ENCODE measurements at regions not wholly inside any gene's neighbourhood (a gene's known extent, or its start where the extent isn't known, plus 50 kb on each side); places are given as distances from the start of the nearest gene placed in this dataset.
"Not testable (repeated sequence)": the region's sequence is repeated elsewhere in the genome, so short reads cannot be mapped to it uniquely, and the experiment has no call there.

- no peak for DNase-seq
Observed at GRCh38 chr6:93932175-93932574, 512.8 kb upstream of the EPHA7 start.

GRCh38 chr6:93927731-93928130 lies 508.4 kb upstream of the EPHA7 start:
- no peak for DNase-seq

- DNase-seq, result no peak
Observed at GRCh38 chr6:93919365-93919764, 500.0 kb upstream of the EPHA7 start.

GRCh38 chr6:93918258-93918657 lies 498.9 kb upstream of the EPHA7 start:
- no peak for DNase-seq

- no peak for DNase-seq
Observed at GRCh38 chr6:93917216-93917615, 497.9 kb upstream of the EPHA7 start.

GRCh38 chr6:93916716-93917115 lies 497.4 kb upstream of the EPHA7 start:
- no peak for DNase-seq

GRCh38 chr6:93915961-93916360 lies 496.6 kb upstream of the EPHA7 start:
- DNase-seq, result no peak

GRCh38 chr6:93902517-93902916 lies 483.2 kb upstream of the EPHA7 start:
- DNase-seq, result no peak

GRCh38 chr6:93900142-93900541 lies 480.8 kb upstream of the EPHA7 start:
- DNase-seq, result no peak

GRCh38 chr6:93896081-93896480 lies 476.7 kb upstream of the EPHA7 start:
- DNase-seq, result no peak

- DNase-seq, result no peak
Observed at GRCh38 chr6:93894521-93894920, 475.2 kb upstream of the EPHA7 start.

- DNase-seq, result no peak
Observed at GRCh38 chr6:93889713-93890112, 470.4 kb upstream of the EPHA7 start.

GRCh38 chr6:93886416-93886815 lies 467.1 kb upstream of the EPHA7 start:
- no peak for DNase-seq

- DNase-seq, result no peak
Observed at GRCh38 chr6:93859971-93860370, 440.6 kb upstream of the EPHA7 start.

GRCh38 chr6:93858213-93858612 lies 438.9 kb upstream of the EPHA7 start:
- DNase-seq, result no peak

- no peak for DNase-seq
Observed at GRCh38 chr6:93849857-93850256, 430.5 kb upstream of the EPHA7 start.

- peak; percentile 1 for DNase-seq
Observed at GRCh38 chr6:93848031-93848742, 428.8 kb upstream of the EPHA7 start.

GRCh38 chr6:93842178-93842577 lies 422.8 kb upstream of the EPHA7 start:
- no peak for DNase-seq

- not testable (repeated sequence) for DNase-seq
Observed at GRCh38 chr6:93835451-93836145, 416.2 kb upstream of the EPHA7 start.

GRCh38 chr6:93835026-93835425 lies 415.7 kb upstream of the EPHA7 start:
- DNase-seq, result not testable (repeated sequence)

GRCh38 chr6:93833326-93833725 lies 414.0 kb upstream of the EPHA7 start:
- not testable (repeated sequence) for DNase-seq

- not testable (repeated sequence) for DNase-seq
Observed at GRCh38 chr6:93829757-93830156, 410.4 kb upstream of the EPHA7 start.

- DNase-seq, result no peak
Observed at GRCh38 chr6:93829009-93829408, 409.6 kb upstream of the EPHA7 start.

GRCh38 chr6:93828553-93828952 lies 409.2 kb upstream of the EPHA7 start:
- DNase-seq, result no peak
